BJ (cell line): ENCODE measurements at regions not wholly inside any gene's neighbourhood (a gene's known extent, or its start where the extent isn't known, plus 50 kb on each side); places are given as distances from the start of the nearest gene placed in this dataset.

ENCODE experiments used
- CTCF ChIA-PET: fragments of 350-600 bp; formaldehyde crosslinking; extraction: SDS; loops from one replicate; lab custom pipeline; 2021; ENCODE audit warnings: antibody characterized with exemption, inconsistent platforms; lab: Yijun Ruan, JAX
- POLR2A ChIA-PET: fragments of 300-600 bp; sonication (Branson Sonifier 250); formaldehyde crosslinking; extraction: SDS; loops from one replicate; lab custom pipeline; 2021; ENCODE audit warnings: antibody characterized with exemption; lab: Charles Lee
- DNase-seq: peaks from one replicate; pipeline ENCODE4 v3.0.0-alpha.2; 2011; ENCODE audit warnings: low read depth
- H3K27me3 ChIP-seq: 2 replicates; pipeline ENCODE4 v1.6.0; 2011; ENCODE audit warnings: low read length; ENCODE audit not compliant: control insufficient read depth, insufficient read depth
- H3K36me3 ChIP-seq: 2 replicates; pipeline ENCODE4 v1.5.1; 2011; ENCODE audit warnings: low read length; ENCODE audit not compliant: control insufficient read depth, insufficient read depth
- H3K4me3 ChIP-seq: 2 replicates; pipeline ENCODE4 v1.5.1; 2011; ENCODE audit warnings: low read depth, mild to moderate bottlenecking, control low read depth, low read length
- CTCF ChIP-seq: IDR thresholded peaks from 2 replicates; pipeline ENCODE4 v1.5.1; 2011; ENCODE audit warnings: low read depth, mild to moderate bottlenecking, control low read depth, inconsistent platforms, low read length, moderate library complexity; ENCODE audit not compliant: insufficient read depth

- DNase-seq, result no peak
- CTCF ChIA-PET, result no interaction called here
- Histone ChIP-seq H3K4me3 (no peak overlapping the region), H3K36me3 (no peaks in the 10 kb centered on the region), H3K27me3 (no peaks in the 10 kb centered on the region)
- POLR2A ChIA-PET, result no interaction called here
- no peak for TF ChIP-seq CTCF
These were observed 1536.2 kb downstream of the PLA2G4A start for GRCh38 chr1:188364927-188365449.

GRCh38 chr1:188365874-188366273, 1537.1 kb downstream of the PLA2G4A start:
- CTCF ChIA-PET, result no interaction called here
- POLR2A ChIA-PET, result no interaction called here
- Histone ChIP-seq H3K27me3 (no peaks in the 10 kb centered on the region), H3K36me3 (no peaks in the 10 kb centered on the region), H3K4me3 (no peak overlapping the region)
- no peak for TF ChIP-seq CTCF
- DNase-seq, result no peak

GRCh38 chr1:188367661-188368060, 1538.9 kb downstream of the PLA2G4A start:
- no peak for DNase-seq
- Histone ChIP-seq H3K4me3 (no peak overlapping the region), H3K36me3 (no peaks in the 10 kb centered on the region), H3K27me3 (no peaks in the 10 kb centered on the region)
- ChIA-PET CTCF (no interaction called here), POLR2A (no interaction called here)
- TF ChIP-seq CTCF, result no peak

GRCh38 chr1:188371295-188371806, 1542.6 kb downstream of the PLA2G4A start:
- no peaks in the 10 kb centered on the region for H3K36me3 ChIP-seq
- ChIA-PET POLR2A (no interaction called here), CTCF (no interaction called here)
- H3K4me3 ChIP-seq, result no peak overlapping the region
- no peaks in the 10 kb centered on the region for H3K27me3 ChIP-seq
- TF ChIP-seq CTCF, result no peak
- no peak for DNase-seq

GRCh38 chr1:188372821-188373220, 1544.1 kb downstream of the PLA2G4A start:
- no peaks in the 10 kb centered on the region for H3K27me3 ChIP-seq
- ChIA-PET CTCF (no interaction called here), POLR2A (no interaction called here)
- no peak overlapping the region for H3K4me3 ChIP-seq
- no peak for TF ChIP-seq CTCF
- DNase-seq, result no peak
- no peaks in the 10 kb centered on the region for H3K36me3 ChIP-seq
